H1 (cell line): ENCODE measurements at regions not wholly inside any gene's neighbourhood (a gene's known extent, or its start where the extent isn't known, plus 50 kb on each side); places are given as distances from the start of the nearest gene placed in this dataset.

Experiments
- CTCF ChIA-PET: fragments of 300-600 bp; sonication (Branson Sonifier 250); formaldehyde crosslinking; loops from one replicate; lab custom pipeline; 2021; ENCODE audit not compliant: partially characterized antibody; lab: Charles Lee
- POLR2A ChIA-PET: fragments of 300-600 bp; sonication (Branson Sonifier 250); formaldehyde crosslinking; loops from one replicate; lab custom pipeline; 2021; ENCODE audit warnings: inconsistent platforms; ENCODE audit not compliant: partially characterized antibody; lab: Charles Lee
- DNase-seq, 2 experiments: peaks; one replicate each; pipeline versions ENCODE4 v3.0.0 to v3.0.0-alpha.2; 2010 to 2022; ENCODE audit warnings: low spot score in 2 of 2, low read depth in 1 of 2, mixed read lengths in 1 of 2
- FAIRE-seq: peaks from 2 replicates; lab custom pipeline; 2011; peaks lifted over from hg19 to GRCh38; lab: Jason Lieb, UNC
- H2AFZ ChIP-seq: 2 replicates; pipeline ENCODE4 v1.8.1; 2012; ENCODE audit warnings: low read length, inconsistent platforms
- H2AK5ac ChIP-seq: 2 replicates; pipeline ENCODE4 v1.6.1; 2013; ENCODE audit warnings: low read depth, low read length
- H2BK120ac ChIP-seq: replicated peaks from 2 replicates; pipeline ENCODE3; 2013; ENCODE audit warnings: low read depth, low read length, inconsistent platforms
- H2BK12ac ChIP-seq: 2 replicates; pipeline ENCODE4 v1.6.1; 2013; ENCODE audit warnings: low read depth, low read length
- H2BK15ac ChIP-seq: 2 replicates; pipeline ENCODE4 v1.6.1; 2013; ENCODE audit warnings: low read length
- H2BK20ac ChIP-seq: 2 replicates; pipeline ENCODE4 v1.6.1; 2013; ENCODE audit warnings: low read length
- H2BK5ac ChIP-seq: 2 replicates; pipeline ENCODE4 v1.6.1; 2013; ENCODE audit warnings: low read depth, low read length
- H3K14ac ChIP-seq: 2 replicates; pipeline ENCODE4 v1.6.1; 2013; ENCODE audit warnings: inconsistent platforms; ENCODE audit not compliant: insufficient read length
- H3K18ac ChIP-seq: 2 replicates; pipeline ENCODE4 v1.6.1; 2013; ENCODE audit warnings: low read length; ENCODE audit errors: extremely low read depth
- H3K23ac ChIP-seq: 2 replicates; pipeline ENCODE4 v1.6.1; 2013; ENCODE audit warnings: inconsistent platforms; ENCODE audit not compliant: insufficient read length
- H3K23me2 ChIP-seq: 2 replicates; pipeline ENCODE4 v1.6.1; 2013; ENCODE audit warnings: low read depth, low read length
- H3K27ac ChIP-seq: 2 replicates; pipeline ENCODE4 v1.6.1; 2011; ENCODE audit warnings: low read depth, low read length, inconsistent platforms
- H3K27me3 ChIP-seq, 4 experiments: replicated peaks in 1 of 4; 1 replicate in 1 of 4; 2 replicates in 3 of 4; pipeline versions ENCODE4 v1.6.1 to v1.8.1; 2011 to 2013; ENCODE audit warnings: low read length in 3 of 4, mild to moderate bottlenecking in 3 of 4, inconsistent platforms in 2 of 4, mixed read lengths in 2 of 4, moderate library complexity in 1 of 4; ENCODE audit not compliant: control insufficient read depth in 3 of 4, insufficient read depth in 3 of 4; ENCODE audit errors: extremely low read depth in 1 of 4
- H3K36me3 ChIP-seq, 4 experiments: 2 replicates each; pipeline versions ENCODE4 v1.6.1 to v1.8.1; 2011 to 2013; ENCODE audit warnings: mild to moderate bottlenecking in 4 of 4, low read length in 3 of 4, moderate library complexity in 2 of 4, control low read depth in 1 of 4, inconsistent platforms in 1 of 4; ENCODE audit not compliant: insufficient read depth in 4 of 4, control insufficient read depth in 2 of 4
- H3K4ac ChIP-seq: replicated peaks from 2 replicates; pipeline ENCODE3; 2013; ENCODE audit warnings: low read length, low read depth, mixed read lengths, inconsistent platforms; ENCODE audit not compliant: insufficient read length
- H3K4me1 ChIP-seq, 4 experiments: replicated peaks in 1 of 4; 1 replicate in 1 of 4; 2 replicates in 3 of 4; pipeline versions ENCODE4 v1.6.1 to v1.8.1; 2011 to 2013; ENCODE audit warnings: low read length in 3 of 4, inconsistent platforms in 2 of 4, mixed read lengths in 1 of 4; ENCODE audit not compliant: insufficient read depth in 4 of 4, control insufficient read depth in 3 of 4
- H3K4me2 ChIP-seq, 2 experiments: 2 replicates each; pipeline versions ENCODE4 v1.6.1 to v1.8.1; 2011 to 2013; ENCODE audit warnings: low read depth in 2 of 2, low read length in 2 of 2, control low read depth in 1 of 2, inconsistent platforms in 1 of 2, mild to moderate bottlenecking in 1 of 2; ENCODE audit not compliant: insufficient read depth in 1 of 2
- H3K4me3 ChIP-seq, 4 experiments: fragments of 200-600, 300-600 bp in 1 of 4; sonication (generic), shearing (Covaris generic), sonication (Bioruptor Twin) in 1 of 4; 2 replicates each; pipeline versions ENCODE4 v1.5.1 to v1.8.1; 2011 to 2016; ENCODE audit warnings: low read length in 4 of 4, low read depth in 3 of 4, control low read depth in 2 of 4, inconsistent platforms in 2 of 4, mild to moderate bottlenecking in 2 of 4, mixed read lengths in 1 of 4, moderate library complexity in 1 of 4; ENCODE audit not compliant: insufficient read depth in 2 of 4; ENCODE audit errors: extremely low read depth in 1 of 4
- H3K56ac ChIP-seq: replicated peaks from 2 replicates; pipeline ENCODE3; 2013; ENCODE audit warnings: low read depth, mild to moderate bottlenecking, mixed read lengths, low read length, inconsistent platforms; ENCODE audit not compliant: insufficient read length
- H3K79me1 ChIP-seq: 2 replicates; pipeline ENCODE4 v1.6.1; 2013; ENCODE audit warnings: low read depth, low read length, control low read depth
- H3K79me2 ChIP-seq, 2 experiments: 2 replicates each; pipeline versions ENCODE4 v1.6.1 to v1.8.1; 2012 to 2013; ENCODE audit warnings: low read length in 2 of 2, mild to moderate bottlenecking in 2 of 2, inconsistent platforms in 1 of 2; ENCODE audit not compliant: insufficient read depth in 2 of 2, control insufficient read depth in 1 of 2
- H3K9ac ChIP-seq, 4 experiments: replicated peaks in 1 of 4; 1 replicate in 1 of 4; 2 replicates in 3 of 4; pipeline versions ENCODE4 v1.6.1 to v1.8.1; 2011 to 2013; ENCODE audit warnings: low read depth in 3 of 4, low read length in 3 of 4, control low read depth in 2 of 4, mild to moderate bottlenecking in 2 of 4, moderate library complexity in 2 of 4, inconsistent platforms in 1 of 4; ENCODE audit errors: extremely low read depth in 1 of 4
- H3K9me3 ChIP-seq, 2 experiments: 2 replicates each; pipeline versions ENCODE4 v1.6.1 to v1.8.1; 2012 to 2013; ENCODE audit warnings: mild to moderate bottlenecking in 2 of 2, moderate library complexity in 2 of 2, control low read depth in 1 of 2, inconsistent platforms in 1 of 2, low read depth in 1 of 2, low read length in 1 of 2, mixed read lengths in 1 of 2; ENCODE audit not compliant: insufficient read depth in 2 of 2
- H4K20me1 ChIP-seq, 2 experiments: replicated peaks in 1 of 2; 2 replicates each; pipeline versions ENCODE3 to v1.8.1; 2011 to 2013; ENCODE audit warnings: inconsistent platforms in 2 of 2, low read length in 2 of 2, mild to moderate bottlenecking in 1 of 2; ENCODE audit not compliant: insufficient read depth in 2 of 2, control insufficient read depth in 1 of 2
- H4K5ac ChIP-seq: 2 replicates; pipeline ENCODE4 v1.6.1; 2013; ENCODE audit warnings: low read length, low read depth, mixed read lengths, inconsistent platforms; ENCODE audit not compliant: insufficient read length
- H4K8ac ChIP-seq: 2 replicates; pipeline ENCODE4 v1.8.0; 2013; ENCODE audit warnings: mild to moderate bottlenecking, moderate library complexity, low read length, inconsistent platforms; ENCODE audit not compliant: insufficient read depth; ENCODE audit errors: extremely low read depth
- H4K91ac ChIP-seq: replicated peaks from 2 replicates; pipeline ENCODE3; 2013; ENCODE audit warnings: low read length, mixed read lengths, inconsistent platforms; ENCODE audit not compliant: insufficient read length
- CBX8 ChIP-seq: fragments of 300-800, 300-1000 bp; sonication (generic); IDR thresholded peaks from 2 replicates; pipeline ENCODE4 v1.7.1; 2016; ENCODE audit warnings: low read depth, low read length, borderline replicate concordance
- GTF2F1 ChIP-seq: IDR thresholded peaks from 2 replicates; pipeline ENCODE4 v1.6.1; 2012; ENCODE audit warnings: low read depth, low read length, improper control_type of control experiment, borderline replicate concordance
- KDM1A ChIP-seq: fragments of 200-600, 300-600 bp; sonication (generic); IDR thresholded peaks from 2 replicates; pipeline ENCODE4 v1.7.1; 2016; ENCODE audit warnings: mild to moderate bottlenecking, low read length, borderline replicate concordance
- NRF1 ChIP-seq: IDR thresholded peaks from 2 replicates; pipeline ENCODE4 v1.6.1; 2011; ENCODE audit warnings: mild to moderate bottlenecking, low read depth, low read length, improper control_type of control experiment
- RFX5 ChIP-seq: IDR thresholded peaks from 2 replicates; pipeline ENCODE4 v1.6.1; 2011; ENCODE audit warnings: low read depth, low read length, improper control_type of control experiment, borderline replicate concordance
- RNF2 ChIP-seq: fragments of 200-900, 300-1000 bp; sonication (generic); IDR thresholded peaks from 2 replicates; pipeline ENCODE4 v1.7.1; 2016; ENCODE audit warnings: borderline replicate concordance, low read depth, mild to moderate bottlenecking, antibody characterized with exemption, low read length; ENCODE audit not compliant: poor library complexity, severe bottlenecking; ENCODE audit errors: missing control alignments
- SIRT6 ChIP-seq: IDR thresholded peaks from one replicate; pipeline ENCODE4 v1.7.1; 2012; ENCODE audit warnings: low read length, inconsistent platforms
- SIX5 ChIP-seq: IDR thresholded peaks from 2 replicates; pipeline ENCODE4 v1.6.1; 2011; ENCODE audit warnings: mild to moderate bottlenecking, low read depth, low read length
- SP2 ChIP-seq: IDR thresholded peaks from 2 replicates; pipeline ENCODE4 v1.6.1; 2012; ENCODE audit warnings: mild to moderate bottlenecking, low read length, inconsistent platforms
- TCF12 ChIP-seq: IDR thresholded peaks from 2 replicates; pipeline ENCODE4 v1.6.1; 2011; ENCODE audit warnings: low read depth, mild to moderate bottlenecking, low read length
- WGBS, 2 experiments: shearing (Covaris generic) in 1 of 2; methylation state at CpG; one replicate each; pipeline versions ENCODE4 v1.1.6 to v1.1.7; 2013 to 2015; ENCODE audit warnings: low lambda C conversion rate in 2 of 2, mixed read lengths in 2 of 2, inconsistent platforms in 1 of 2, low coverage in 1 of 2, missing lambda C conversion rate in 1 of 2; ENCODE audit not compliant: insufficient replicate concordance in 2 of 2, insufficient coverage in 1 of 2, insufficient read length in 1 of 2; ENCODE audit errors: extremely low coverage in 1 of 2, missing lambda C conversion rate in 1 of 2; 5-methylcytosine and 5-hydroxymethylcytosine counted together
- TF ChIP-seq, protein P1 (sequence below), 3 experiments: IDR thresholded peaks; 1 replicate in 2 of 3; 2 replicates in 1 of 3; pipeline versions ENCODE4 v1.5.1 to v1.6.1; 2011; ENCODE audit warnings: low read length in 3 of 3, mild to moderate bottlenecking in 3 of 3, inconsistent platforms in 2 of 3, low read depth in 1 of 3, moderate library complexity in 1 of 3; ENCODE audit not compliant: insufficient read depth in 1 of 3; ENCODE audit errors: control extremely low read depth in 1 of 3

GRCh38 chr4:188971125-188971524 lies 831.9 kb downstream of the TRIML1 start:
- WGBS, 2 experiments, result 54% methylated on average over 3 of the region's 3 CpGs; no CpG with 5 or more reads in 1 of the 2 experiments
- H3K18ac ChIP-seq, result no peak overlapping the region
- no peak overlapping the region for H2AFZ ChIP-seq
- H3K4ac ChIP-seq, result no peak overlapping the region
- no peaks in the 10 kb centered on the region for H3K23me2 ChIP-seq
- CTCF ChIA-PET, result interaction anchor here (0.6 to 4.7 kb wide), 17 partner anchors 8 to 933 kb away, joined by 3 to 25 read pairs (median 3); no protein-coding TSS in a partner anchor
- H3K27ac ChIP-seq, result no peak overlapping the region
- H4K91ac ChIP-seq, result no peak overlapping the region
- FAIRE-seq, result peak; percentile 55
- DNase-seq, result no peak
- H3K27me3 ChIP-seq, result no peaks in the 10 kb centered on the region
- H2AK5ac ChIP-seq, result no peak overlapping the region
- H2BK5ac ChIP-seq, result no peak overlapping the region
- H3K9ac ChIP-seq, result no peak overlapping the region
- H3K36me3 ChIP-seq, result peaks cover 0 to 3% (median 0%) of the 10 kb centered on the region in 4 experiments; a peak in 1 of 8 replicates
- H4K5ac ChIP-seq, result no peak overlapping the region
- H3K79me1 ChIP-seq, result no peaks in the 10 kb centered on the region
- H2BK12ac ChIP-seq, result no peak overlapping the region
- POLR2A ChIA-PET, result no interaction called here
- no peak overlapping the region for H3K4me2 ChIP-seq
- H3K14ac ChIP-seq, result no peak overlapping the region
- H3K79me2 ChIP-seq, result no peaks in the 10 kb centered on the region
- 0 out of 4 replicates have a peak, but pooled peaks cover 0 to 7% of the 10 kb centered on the region in 2 experiments for H3K9me3 ChIP-seq
- no peak overlapping the region for H3K56ac ChIP-seq
- H3K23ac ChIP-seq, result no peak overlapping the region
- H2BK120ac ChIP-seq, result no peak overlapping the region
- no peak overlapping the region for H2BK15ac ChIP-seq
- no peak overlapping the region for H3K4me3 ChIP-seq
- no peaks in the 10 kb centered on the region for H4K20me1 ChIP-seq
- H3K4me1 ChIP-seq, result peaks cover 0 to 9% (median 4%) of the 10 kb centered on the region in 4 experiments; a peak in 5 of 7 replicates
- no peak overlapping the region for H4K8ac ChIP-seq
- no peak overlapping the region for H2BK20ac ChIP-seq
- TF ChIP-seq SIRT6, result no peak
- no peak for TF ChIP-seq SIX5
- no peak for TF ChIP-seq TCF12
- TF ChIP-seq NRF1, result no peak
- no peak for TF ChIP-seq RNF2
- TF ChIP-seq GTF2F1, result no peak
- TF ChIP-seq KDM1A, result no peak
- TF ChIP-seq RFX5, result no peak
- TF ChIP-seq, protein P1, sequence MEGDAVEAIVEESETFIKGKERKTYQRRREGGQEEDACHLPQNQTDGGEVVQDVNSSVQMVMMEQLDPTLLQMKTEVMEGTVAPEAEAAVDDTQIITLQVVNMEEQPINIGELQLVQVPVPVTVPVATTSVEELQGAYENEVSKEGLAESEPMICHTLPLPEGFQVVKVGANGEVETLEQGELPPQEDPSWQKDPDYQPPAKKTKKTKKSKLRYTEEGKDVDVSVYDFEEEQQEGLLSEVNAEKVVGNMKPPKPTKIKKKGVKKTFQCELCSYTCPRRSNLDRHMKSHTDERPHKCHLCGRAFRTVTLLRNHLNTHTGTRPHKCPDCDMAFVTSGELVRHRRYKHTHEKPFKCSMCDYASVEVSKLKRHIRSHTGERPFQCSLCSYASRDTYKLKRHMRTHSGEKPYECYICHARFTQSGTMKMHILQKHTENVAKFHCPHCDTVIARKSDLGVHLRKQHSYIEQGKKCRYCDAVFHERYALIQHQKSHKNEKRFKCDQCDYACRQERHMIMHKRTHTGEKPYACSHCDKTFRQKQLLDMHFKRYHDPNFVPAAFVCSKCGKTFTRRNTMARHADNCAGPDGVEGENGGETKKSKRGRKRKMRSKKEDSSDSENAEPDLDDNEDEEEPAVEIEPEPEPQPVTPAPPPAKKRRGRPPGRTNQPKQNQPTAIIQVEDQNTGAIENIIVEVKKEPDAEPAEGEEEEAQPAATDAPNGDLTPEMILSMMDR (IDR thresholded peaks at IDR 0.05; ENCODE audit: control extremely low read depth in 1 of 3, insufficient read depth in 1 of 3, low read depth in 1 of 3, low read length in 3 of 3), result peak in 2 of 3 experiments; percentile 32 to 53; a peak in 3 of 4 replicates
- TF ChIP-seq CBX8, result no peak
- no peak for TF ChIP-seq SP2
